ENCODE measurements at regions not wholly inside any gene's neighbourhood (a gene's known extent, or its start where the extent isn't known, plus 50 kb on each side); places are given as distances from the start of the nearest gene placed in this dataset.
A peak's percentile ranks its signal among the peaks of the same experiment; 100 is the strongest.
"Not testable (repeated sequence)": the region's sequence is repeated elsewhere in the genome, so short reads cannot be mapped to it uniquely, and the experiment has no call there.

GRCh38 chr11:23834306-23834705 lies 662.5 kb upstream of the LUZP2 start:
- TF ChIP-seq, protein P1, sequence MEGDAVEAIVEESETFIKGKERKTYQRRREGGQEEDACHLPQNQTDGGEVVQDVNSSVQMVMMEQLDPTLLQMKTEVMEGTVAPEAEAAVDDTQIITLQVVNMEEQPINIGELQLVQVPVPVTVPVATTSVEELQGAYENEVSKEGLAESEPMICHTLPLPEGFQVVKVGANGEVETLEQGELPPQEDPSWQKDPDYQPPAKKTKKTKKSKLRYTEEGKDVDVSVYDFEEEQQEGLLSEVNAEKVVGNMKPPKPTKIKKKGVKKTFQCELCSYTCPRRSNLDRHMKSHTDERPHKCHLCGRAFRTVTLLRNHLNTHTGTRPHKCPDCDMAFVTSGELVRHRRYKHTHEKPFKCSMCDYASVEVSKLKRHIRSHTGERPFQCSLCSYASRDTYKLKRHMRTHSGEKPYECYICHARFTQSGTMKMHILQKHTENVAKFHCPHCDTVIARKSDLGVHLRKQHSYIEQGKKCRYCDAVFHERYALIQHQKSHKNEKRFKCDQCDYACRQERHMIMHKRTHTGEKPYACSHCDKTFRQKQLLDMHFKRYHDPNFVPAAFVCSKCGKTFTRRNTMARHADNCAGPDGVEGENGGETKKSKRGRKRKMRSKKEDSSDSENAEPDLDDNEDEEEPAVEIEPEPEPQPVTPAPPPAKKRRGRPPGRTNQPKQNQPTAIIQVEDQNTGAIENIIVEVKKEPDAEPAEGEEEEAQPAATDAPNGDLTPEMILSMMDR (IDR thresholded peaks at IDR 0.05): peak; percentile 34
- not testable (repeated sequence) for TF ChIP-seq EZH2phosphoT487, EZH2 (IDR thresholded peaks at IDR 0.05)

All from neural progenitor cell (in vitro differentiated cells).